Esophagus squamous epithelium (tissue), 4 donors: ENCODE measurements at regions not wholly inside any gene's neighbourhood (a gene's known extent, or its start where the extent isn't known, plus 50 kb on each side); places are given as distances from the start of the nearest gene placed in this dataset.

Experiments
- POLR2A ChIP-seq, 4 donors: fragments of 450-650 bp; IDR thresholded peaks; one replicate each; pipeline ENCODE4 v1.6.1; 2017; ENCODE audit warnings: antibody characterized with exemption in 4 of 4, mild to moderate bottlenecking in 4 of 4, moderate library complexity in 3 of 4
- TF ChIP-seq, protein P1 (sequence below), 6 experiments: fragments of 450-650 bp in 4 of 6; fragments of 200-600 bp in 2 of 6; sonication (generic) in 2 of 6; IDR thresholded peaks; one replicate each; pipeline ENCODE4 v1.5.1; 2016 to 2019; ENCODE audit warnings: antibody characterized with exemption in 6 of 6, mild to moderate bottlenecking in 4 of 6, moderate library complexity in 4 of 6

- TF ChIP-seq, protein P1, sequence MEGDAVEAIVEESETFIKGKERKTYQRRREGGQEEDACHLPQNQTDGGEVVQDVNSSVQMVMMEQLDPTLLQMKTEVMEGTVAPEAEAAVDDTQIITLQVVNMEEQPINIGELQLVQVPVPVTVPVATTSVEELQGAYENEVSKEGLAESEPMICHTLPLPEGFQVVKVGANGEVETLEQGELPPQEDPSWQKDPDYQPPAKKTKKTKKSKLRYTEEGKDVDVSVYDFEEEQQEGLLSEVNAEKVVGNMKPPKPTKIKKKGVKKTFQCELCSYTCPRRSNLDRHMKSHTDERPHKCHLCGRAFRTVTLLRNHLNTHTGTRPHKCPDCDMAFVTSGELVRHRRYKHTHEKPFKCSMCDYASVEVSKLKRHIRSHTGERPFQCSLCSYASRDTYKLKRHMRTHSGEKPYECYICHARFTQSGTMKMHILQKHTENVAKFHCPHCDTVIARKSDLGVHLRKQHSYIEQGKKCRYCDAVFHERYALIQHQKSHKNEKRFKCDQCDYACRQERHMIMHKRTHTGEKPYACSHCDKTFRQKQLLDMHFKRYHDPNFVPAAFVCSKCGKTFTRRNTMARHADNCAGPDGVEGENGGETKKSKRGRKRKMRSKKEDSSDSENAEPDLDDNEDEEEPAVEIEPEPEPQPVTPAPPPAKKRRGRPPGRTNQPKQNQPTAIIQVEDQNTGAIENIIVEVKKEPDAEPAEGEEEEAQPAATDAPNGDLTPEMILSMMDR (IDR thresholded peaks at IDR 0.05), result no peak
- TF ChIP-seq POLR2A (IDR thresholded peaks at IDR 0.05), result no peak
These were observed 153.5 kb upstream of the TARS1 start for GRCh38 chr5:33287242-33287641.
